Suppressor macrophage (primary cell): ENCODE measurements at regions not wholly inside any gene's neighbourhood (a gene's known extent, or its start where the extent isn't known, plus 50 kb on each side); places are given as distances from the start of the nearest gene placed in this dataset.

Source experiments
- DNase-seq, 4 experiments: peaks; one replicate each; pipeline ENCODE4 v3.0.0-alpha.2; 2020 to 2022

- DNase-seq: no peak
Measured at GRCh38 chr6:74762841-74763240, 443.0 kb downstream of the COL12A1 start.

- no peak for DNase-seq
Measured at GRCh38 chr6:74757813-74758212, 448.0 kb downstream of the COL12A1 start.

- DNase-seq: no peak
Measured at GRCh38 chr6:74756923-74757322, 448.9 kb downstream of the COL12A1 start.

- no peak for DNase-seq
Measured at GRCh38 chr6:74755778-74756177, 450.1 kb downstream of the COL12A1 start.

GRCh38 chr6:74755196-74755595, 450.7 kb downstream of the COL12A1 start:
- no peak for DNase-seq

GRCh38 chr6:74753883-74754600, 451.8 kb downstream of the COL12A1 start:
- DNase-seq: no peak

- no peak for DNase-seq
Measured at GRCh38 chr6:74752303-74752702, 453.6 kb downstream of the COL12A1 start.

- no peak for DNase-seq
Measured at GRCh38 chr6:74750826-74751225, 455.0 kb downstream of the COL12A1 start.

- no peak for DNase-seq
Measured at GRCh38 chr6:74749211-74750147, 456.4 kb downstream of the COL12A1 start.

- no peak for DNase-seq
Measured at GRCh38 chr6:74745670-74746069, 460.2 kb downstream of the COL12A1 start.

- no peak for DNase-seq
Measured at GRCh38 chr6:74742793-74743508, 462.9 kb downstream of the COL12A1 start.

GRCh38 chr6:74741646-74742045, 464.2 kb downstream of the COL12A1 start:
- DNase-seq: no peak

GRCh38 chr6:74735304-74735703, 470.5 kb downstream of the COL12A1 start:
- DNase-seq: peak in 1 of 4 experiments; percentile 26

GRCh38 chr6:74734901-74735300, 471.0 kb downstream of the COL12A1 start:
- DNase-seq: no peak

- no peak for DNase-seq
Measured at GRCh38 chr6:74733830-74734620, 471.8 kb downstream of the COL12A1 start.

- no peak for DNase-seq
Measured at GRCh38 chr6:74731931-74732330, 473.9 kb downstream of the COL12A1 start.

- DNase-seq: peak; percentile 7 to 72 (median 30)
Measured at GRCh38 chr6:74731204-74731603, 474.6 kb downstream of the COL12A1 start.

GRCh38 chr6:74720923-74721322, 484.9 kb downstream of the COL12A1 start:
- no peak for DNase-seq

- DNase-seq: no peak
Measured at GRCh38 chr6:74717591-74717990, 488.3 kb downstream of the COL12A1 start.

- no peak for DNase-seq
Measured at GRCh38 chr6:74715355-74716085, 490.3 kb downstream of the COL12A1 start.

- no peak for DNase-seq
Measured at GRCh38 chr6:74713941-74714340, 491.9 kb downstream of the COL12A1 start.

- DNase-seq: no peak
Measured at GRCh38 chr6:74705451-74705850, 500.4 kb downstream of the COL12A1 start.
